ENCODE measurements at regions not wholly inside any gene's neighbourhood (a gene's known extent, or its start where the extent isn't known, plus 50 kb on each side); places are given as distances from the start of the nearest gene placed in this dataset.

DNA sequence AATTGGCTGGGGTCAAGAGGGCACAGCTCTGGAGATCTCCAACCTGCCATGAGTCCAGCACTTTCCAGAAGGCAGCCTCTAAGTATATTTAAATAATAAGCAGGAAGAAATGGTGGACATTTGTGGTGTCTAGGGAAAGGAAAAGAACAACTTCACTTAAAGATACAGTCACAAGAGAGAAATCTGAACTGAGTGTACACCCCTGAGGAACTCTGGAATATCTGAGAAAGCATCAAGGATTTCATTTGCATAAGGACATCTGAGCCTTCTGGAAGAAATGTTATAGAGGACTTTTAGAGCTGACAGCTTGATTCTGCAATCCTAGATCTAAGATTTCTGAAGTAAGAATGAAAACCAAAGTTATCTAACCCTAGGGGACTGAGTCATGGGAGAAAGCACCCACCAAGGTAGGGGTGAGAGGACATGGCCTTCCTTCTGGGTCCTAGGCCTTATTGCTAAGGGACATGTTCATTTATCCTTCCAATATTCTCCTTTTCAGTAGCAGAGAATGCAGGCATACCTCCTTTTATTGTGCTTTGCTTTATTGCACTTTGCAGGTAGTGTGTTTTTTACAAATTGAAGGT, 253.4 kb upstream of the SLC24A2 start:
- no peak overlapping the region for H3K4me3 ChIP-seq (ENCODE audit: low read length)
- TF ChIP-seq, protein P1, sequence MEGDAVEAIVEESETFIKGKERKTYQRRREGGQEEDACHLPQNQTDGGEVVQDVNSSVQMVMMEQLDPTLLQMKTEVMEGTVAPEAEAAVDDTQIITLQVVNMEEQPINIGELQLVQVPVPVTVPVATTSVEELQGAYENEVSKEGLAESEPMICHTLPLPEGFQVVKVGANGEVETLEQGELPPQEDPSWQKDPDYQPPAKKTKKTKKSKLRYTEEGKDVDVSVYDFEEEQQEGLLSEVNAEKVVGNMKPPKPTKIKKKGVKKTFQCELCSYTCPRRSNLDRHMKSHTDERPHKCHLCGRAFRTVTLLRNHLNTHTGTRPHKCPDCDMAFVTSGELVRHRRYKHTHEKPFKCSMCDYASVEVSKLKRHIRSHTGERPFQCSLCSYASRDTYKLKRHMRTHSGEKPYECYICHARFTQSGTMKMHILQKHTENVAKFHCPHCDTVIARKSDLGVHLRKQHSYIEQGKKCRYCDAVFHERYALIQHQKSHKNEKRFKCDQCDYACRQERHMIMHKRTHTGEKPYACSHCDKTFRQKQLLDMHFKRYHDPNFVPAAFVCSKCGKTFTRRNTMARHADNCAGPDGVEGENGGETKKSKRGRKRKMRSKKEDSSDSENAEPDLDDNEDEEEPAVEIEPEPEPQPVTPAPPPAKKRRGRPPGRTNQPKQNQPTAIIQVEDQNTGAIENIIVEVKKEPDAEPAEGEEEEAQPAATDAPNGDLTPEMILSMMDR (conservative IDR thresholded peaks at IDR 0.05; ENCODE audit: low read length) = no peak
- DNase-seq (ENCODE audit: low read depth) = no peak

DNA sequence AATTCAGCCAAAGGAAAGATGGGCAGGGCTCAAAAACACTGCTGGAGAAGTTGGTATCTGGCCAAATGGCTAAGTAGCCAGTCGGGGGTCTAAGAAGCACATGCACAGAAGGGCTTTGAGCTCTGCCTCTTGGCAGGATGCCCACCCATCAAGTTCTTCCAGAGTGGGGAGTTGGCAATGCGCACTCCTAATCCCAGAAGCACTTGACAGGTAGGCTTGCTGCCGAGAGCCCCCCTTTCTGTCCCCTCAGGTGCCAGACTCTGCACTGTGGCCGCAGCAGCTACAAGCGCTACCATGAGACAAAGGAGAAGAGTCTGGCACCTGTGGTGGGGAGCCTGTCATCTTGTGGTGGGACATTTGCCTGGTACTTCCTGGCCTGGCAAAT, 252.9 kb upstream of the SLC24A2 start:
- TF ChIP-seq, protein P1 (conservative IDR thresholded peaks at IDR 0.05; ENCODE audit: low read length) = no peak
- DNase-seq (ENCODE audit: low read depth) = no peak
- H3K4me3 ChIP-seq (ENCODE audit: low read length) = no peak overlapping the region

DNA sequence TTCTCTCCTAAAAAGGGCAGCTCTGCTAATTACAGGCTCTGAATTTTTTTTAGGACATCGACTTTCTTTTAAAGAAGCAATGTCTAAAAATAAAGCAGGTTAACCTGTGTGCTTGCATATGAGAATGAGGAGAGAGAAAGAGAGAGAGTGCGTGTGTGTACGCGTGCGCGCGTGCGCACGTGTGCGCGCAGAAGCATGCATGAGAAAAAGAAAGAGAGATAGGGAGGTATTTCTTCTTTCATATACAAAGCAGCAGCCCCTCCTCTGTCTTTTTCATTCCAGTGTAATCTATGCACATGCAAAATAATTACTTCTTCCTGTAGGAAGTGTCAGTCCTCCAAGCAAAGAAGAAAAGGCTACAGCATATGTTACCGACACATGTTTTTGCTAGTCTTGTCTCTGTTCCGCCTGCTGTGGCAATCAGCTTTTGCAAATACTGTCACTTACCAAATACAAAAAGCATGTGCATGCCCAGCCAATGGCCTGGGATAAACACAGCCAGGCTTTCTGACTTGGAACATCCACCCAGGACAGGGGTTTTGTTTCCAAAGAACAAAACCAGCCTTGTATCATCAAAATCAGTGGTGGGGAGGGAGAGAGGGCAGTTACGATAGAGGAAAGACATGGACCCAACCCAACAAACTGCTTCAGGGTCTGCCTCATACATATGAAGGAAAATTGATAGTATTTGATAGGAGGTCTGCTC, 252.3 kb upstream of the SLC24A2 start:
- TF ChIP-seq, protein P1 (conservative IDR thresholded peaks at IDR 0.05; ENCODE audit: low read length) = no peak
- no peak overlapping the region for H3K4me3 ChIP-seq (ENCODE audit: low read length)
- no peak for DNase-seq (ENCODE audit: low read depth)

DNA sequence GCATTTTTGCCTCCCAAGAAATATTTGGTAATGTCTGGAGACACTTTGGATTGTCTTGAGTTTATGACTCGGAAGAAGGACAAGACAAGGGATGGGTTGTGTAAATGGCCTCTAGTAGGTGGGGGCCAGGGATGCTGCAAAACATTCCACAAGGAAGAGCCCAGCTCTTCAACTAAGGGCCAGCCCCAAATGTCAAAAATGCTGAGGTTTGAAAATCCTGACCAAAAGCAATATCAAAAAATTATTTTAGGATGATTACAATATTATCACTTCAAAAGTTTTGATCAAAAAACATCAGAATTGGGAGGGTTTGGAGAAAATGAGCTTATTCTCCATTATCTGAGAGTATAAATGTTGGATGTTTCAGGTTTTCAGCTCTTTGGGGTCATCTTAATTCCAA, 248.9 kb upstream of the SLC24A2 start:
- TF ChIP-seq, protein P1 (conservative IDR thresholded peaks at IDR 0.05; ENCODE audit: low read length) = no peak
- H3K4me3 ChIP-seq (ENCODE audit: low read length) = no peak overlapping the region
- DNase-seq (ENCODE audit: low read depth) = no peak

DNA sequence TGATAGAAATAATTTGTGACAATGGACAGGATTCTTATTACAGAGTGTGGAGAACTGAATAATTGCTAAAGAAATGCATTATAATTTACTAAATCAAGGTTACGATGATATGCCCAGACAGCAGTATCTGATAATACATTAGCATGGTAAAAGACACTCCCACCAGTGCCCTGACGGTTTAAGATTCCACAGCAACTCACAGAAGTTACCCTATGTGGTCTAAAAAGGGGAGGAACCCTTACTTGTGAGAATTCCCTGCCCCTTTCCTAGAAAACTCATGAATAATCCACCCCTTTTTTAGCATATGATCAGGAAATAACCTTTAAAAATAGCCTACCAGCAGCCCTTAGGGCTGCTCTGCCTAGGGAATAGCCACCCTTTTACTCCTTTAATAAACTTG, 244.7 kb upstream of the SLC24A2 start:
- no peak for DNase-seq (ENCODE audit: low read depth)
- TF ChIP-seq, protein P1 (conservative IDR thresholded peaks at IDR 0.05; ENCODE audit: low read length) = no peak
- H3K4me3 ChIP-seq (ENCODE audit: low read length) = no peak overlapping the region

DNA sequence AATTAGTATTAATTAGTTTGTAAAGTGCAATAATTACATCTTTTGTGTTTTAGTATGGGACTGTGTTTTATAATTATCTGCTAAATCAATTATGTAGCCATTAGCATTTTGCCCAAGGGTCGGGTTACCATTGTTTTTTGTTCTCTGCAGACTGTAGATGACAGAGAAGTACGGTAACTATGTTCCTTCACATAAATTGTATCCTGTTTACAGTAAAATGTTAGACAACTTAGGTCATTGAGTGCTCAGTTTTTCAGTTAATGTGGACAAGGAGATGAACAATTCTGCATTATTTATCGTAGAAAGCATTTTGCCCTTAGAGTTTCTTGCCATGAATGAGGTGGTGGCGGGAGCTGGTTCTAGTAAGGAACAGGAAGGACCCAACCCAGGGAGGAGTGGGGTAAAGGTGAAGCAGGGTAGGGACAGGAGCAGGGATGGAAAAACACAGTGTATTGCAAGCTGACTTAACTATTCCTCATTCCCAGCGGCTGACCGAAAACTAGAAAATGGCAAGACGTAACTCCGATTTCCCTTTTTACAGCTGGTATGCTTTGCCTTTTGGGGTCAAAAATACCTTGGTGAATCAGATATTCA, 243.7 kb upstream of the SLC24A2 start:
- no peak overlapping the region for H3K4me3 ChIP-seq (ENCODE audit: low read length)
- TF ChIP-seq, protein P1 (conservative IDR thresholded peaks at IDR 0.05; ENCODE audit: low read length) = no peak
- DNase-seq (ENCODE audit: low read depth) = no peak

DNA sequence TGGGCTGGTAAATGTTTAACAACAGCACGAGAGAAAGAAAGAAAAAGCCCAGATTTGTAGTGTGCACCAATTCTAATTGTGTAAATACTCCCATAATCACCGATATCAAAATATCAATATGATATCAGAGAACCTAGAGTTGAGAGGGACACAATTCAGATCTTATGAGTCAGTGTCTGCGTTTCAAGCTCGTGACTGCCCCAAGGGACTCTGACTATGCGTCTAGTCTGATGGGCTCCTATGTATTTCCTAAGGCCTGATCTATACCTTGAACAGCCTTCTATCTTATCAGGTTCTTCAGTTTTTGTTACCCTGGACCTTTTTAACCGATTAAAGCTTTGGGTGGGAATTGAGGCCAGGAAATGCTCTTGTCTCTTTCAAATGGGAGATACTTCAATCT, 243.0 kb upstream of the SLC24A2 start:
- TF ChIP-seq, protein P1 (conservative IDR thresholded peaks at IDR 0.05; ENCODE audit: low read length) = no peak
- no peak for DNase-seq (ENCODE audit: low read depth)
- no peak overlapping the region for H3K4me3 ChIP-seq (ENCODE audit: low read length)
